Lower leg skin (tissue), 3 donors: ENCODE measurements at regions not wholly inside any gene's neighbourhood (a gene's known extent, or its start where the extent isn't known, plus 50 kb on each side); places are given as distances from the start of the nearest gene placed in this dataset.

ENCODE experiments used
- CTCF ChIP-seq, 3 donors: fragments of 450-650 bp; IDR thresholded peaks; one replicate each; pipeline ENCODE4 v1.5.1; 2016; ENCODE audit warnings: antibody characterized with exemption in 3 of 3, mild to moderate bottlenecking in 3 of 3, moderate library complexity in 2 of 3
- POLR2A ChIP-seq, 2 donors: fragments of 450-650 bp; IDR thresholded peaks; one replicate each; pipeline ENCODE4 v1.6.1; 2016 to 2017; ENCODE audit warnings: antibody characterized with exemption in 2 of 2, mild to moderate bottlenecking in 1 of 2, moderate library complexity in 1 of 2

- TF ChIP-seq CTCF (IDR thresholded peaks at IDR 0.05), result no peak
- no peak for TF ChIP-seq POLR2A (IDR thresholded peaks at IDR 0.05)
These were observed 563.4 kb downstream of the BCL11B start for GRCh38 chr14:98708555-98708954.
